ENCODE measurements at regions not wholly inside any gene's neighbourhood (a gene's known extent, or its start where the extent isn't known, plus 50 kb on each side); places are given as distances from the start of the nearest gene placed in this dataset.
"Not testable (repeated sequence)": the region's sequence is repeated elsewhere in the genome, so short reads cannot be mapped to it uniquely, and the experiment has no call there.

GRCh38 chr7:125423458-125424155, 494.0 kb upstream of the POT1 start:
- Histone ChIP-seq H3K79me2 (ENCODE audit: insufficient read depth, low read length) (no peaks in the 10 kb centered on the region), H3K4me2 (replicated peaks; ENCODE audit: extremely low read depth, low read length, poor library complexity, severe bottlenecking) (no peak overlapping the region), H3K27me3 (ENCODE audit: control insufficient read depth in 2 of 2, insufficient read depth in 2 of 2, low read length in 2 of 2) (no peaks in the 10 kb centered on the region), H3K27ac (ENCODE audit: low read depth in 1 of 2, low read length in 2 of 2) (no peak overlapping the region), H3K9ac (ENCODE audit: insufficient read depth, low read length, poor library complexity, severe bottlenecking) (no peak overlapping the region), H3K4me1 (ENCODE audit: control insufficient read depth in 1 of 2, insufficient read depth in 2 of 2, low read length in 2 of 2) (no peaks in the 10 kb centered on the region), H4K20me1 (ENCODE audit: insufficient read depth, low read length) (no peaks in the 10 kb centered on the region), H3K36me3 (replicated peaks in 1 of 2; ENCODE audit: control insufficient read depth in 1 of 2, insufficient read depth in 2 of 2, low read length in 2 of 2) (no peaks in the 10 kb centered on the region), H3K9me3 (replicated peaks in 1 of 2; ENCODE audit: control insufficient read depth in 1 of 2, insufficient read depth in 1 of 2, low read length in 2 of 2) (peaks cover 0 to under 1% of the 10 kb centered on the region in 2 donors), H2AFZ (ENCODE audit: insufficient read depth, low read depth, low read length, poor library complexity, severe bottlenecking) (no peak overlapping the region), H3K4me3 (replicated peaks in 1 of 3; ENCODE audit: low read depth in 2 of 3, low read length in 3 of 3) (no peak overlapping the region)
- intact Hi-C loops (cut with micrococcal nuclease) = no loop called here
- H3K9me3 Mint-ChIP-seq = peaks cover 2 to 7% (median 4%) of the 10 kb centered on the region in 7 donors
- H3K36me3 Mint-ChIP-seq = no peaks in the 10 kb centered on the region
- H3K4me1 Mint-ChIP-seq = no peaks in the 10 kb centered on the region
- TF ChIP-seq CTCF (IDR thresholded peaks at IDR 0.05) = no peak
- no peak overlapping the region for H3K27ac Mint-ChIP-seq
- no peak for DNase-seq
- H3K4me3 Mint-ChIP-seq = no peak overlapping the region
- peaks cover 0 to 2% (median 0%) of the 10 kb centered on the region in 3 donors for H3K27me3 Mint-ChIP-seq (ENCODE audit: low read depth in 3 of 3)

GRCh38 chr7:125421407-125421806, 491.8 kb upstream of the POT1 start:
- H3K36me3 ChIP-seq (replicated peaks in 1 of 2; ENCODE audit: control insufficient read depth in 1 of 2, insufficient read depth in 2 of 2, low read length in 2 of 2); intact Hi-C loops (cut with micrococcal nuclease); H3K4me1 ChIP-seq (ENCODE audit: control insufficient read depth in 1 of 2, insufficient read depth in 2 of 2, low read length in 2 of 2); H3K79me2 ChIP-seq (ENCODE audit: insufficient read depth, low read length); H2AFZ ChIP-seq (ENCODE audit: insufficient read depth, low read depth, low read length, poor library complexity, severe bottlenecking); H3K9me3 ChIP-seq (replicated peaks in 1 of 2; ENCODE audit: control insufficient read depth in 1 of 2, insufficient read depth in 1 of 2, low read length in 2 of 2); H3K27ac ChIP-seq (ENCODE audit: low read depth in 1 of 2, low read length in 2 of 2); H3K4me2 ChIP-seq (replicated peaks; ENCODE audit: extremely low read depth, low read length, poor library complexity, severe bottlenecking); H3K27ac Mint-ChIP-seq; H4K20me1 ChIP-seq (ENCODE audit: insufficient read depth, low read length); H3K27me3 Mint-ChIP-seq (ENCODE audit: low read depth in 3 of 3); H3K36me3 Mint-ChIP-seq; H3K4me3 Mint-ChIP-seq; H3K9ac ChIP-seq (ENCODE audit: insufficient read depth, low read length, poor library complexity, severe bottlenecking); H3K4me1 Mint-ChIP-seq; DNase-seq; H3K27me3 ChIP-seq (ENCODE audit: control insufficient read depth in 2 of 2, insufficient read depth in 2 of 2, low read length in 2 of 2); H3K4me3 ChIP-seq (replicated peaks in 1 of 3; ENCODE audit: low read depth in 2 of 3, low read length in 3 of 3): not testable (repeated sequence)
- 100% methylated on average over 2 of the region's 3 CpGs for WGBS (ENCODE audit: insufficient coverage)
- H3K9me3 Mint-ChIP-seq = peaks cover 3 to 13% (median 10%) of the 10 kb centered on the region in 7 donors

Measured in CD14-positive monocyte (primary cell).